ENCODE measurements at regions not wholly inside any gene's neighbourhood (a gene's known extent, or its start where the extent isn't known, plus 50 kb on each side); places are given as distances from the start of the nearest gene placed in this dataset.

GRCh38 chr7:49344556-49344955 lies 420.2 kb downstream of the CDC14C start:
- no peaks in the 10 kb centered on the region for H3K36me3 ChIP-seq (ENCODE audit: control insufficient read depth, insufficient read depth, low read length)
- ChIA-PET POLR2A (ENCODE audit: unreplicated experiment) (no interaction called here), CTCF (no interaction called here)
- no peak overlapping the region for H3K4ac ChIP-seq (ENCODE audit: low read depth, low read length)
- no peak overlapping the region for H2BK20ac ChIP-seq (ENCODE audit: low read depth, low read length)
- ATAC-seq (ENCODE audit: low read depth) (no peak), DNase-seq (no peak)
- no peak overlapping the region for H2BK120ac ChIP-seq (ENCODE audit: low read depth, low read length)
- H4K20me1 ChIP-seq (ENCODE audit: insufficient read depth, low read length), result no peaks in the 10 kb centered on the region
- no peaks in the 10 kb centered on the region for H3K9me1 ChIP-seq (ENCODE audit: insufficient read depth, low read length)
- no peak overlapping the region for H2BK5ac ChIP-seq (ENCODE audit: low read depth, low read length, poor library complexity, severe bottlenecking)
- peaks cover 4% of the 10 kb centered on the region for H3K9me3 ChIP-seq (ENCODE audit: control insufficient read depth, insufficient read depth, low read length)
- in situ Hi-C loops (cut with MboI; ENCODE audit: low sequenced_read_pairs), result no loop called here
- H4K8ac ChIP-seq (ENCODE audit: low read depth in 2 of 2, low read length in 2 of 2), result no peak overlapping the region
- no peaks in the 10 kb centered on the region for H3K79me1 ChIP-seq (ENCODE audit: low read depth in 1 of 2, low read length in 2 of 2)
- H3K4me2 ChIP-seq (ENCODE audit: low read depth, low read length), result no peak overlapping the region
- TF ChIP-seq CEBPB (IDR thresholded peaks at IDR 0.05; ENCODE audit: low read depth, low read length) (no peak), RAD21 (IDR thresholded peaks at IDR 0.05; ENCODE audit: low read length) (no peak), POLR2A (IDR thresholded peaks at IDR 0.05; ENCODE audit: low read depth, low read length) (no peak), ELK1 (IDR thresholded peaks at IDR 0.05; ENCODE audit: borderline replicate concordance, low read depth, low read length) (no peak), MAFK (IDR thresholded peaks at IDR 0.05; ENCODE audit: low read depth, low read length) (no peak), CTCF (conservative IDR thresholded peaks at IDR 0.05; ENCODE audit: low read depth, low read length) (no peak), FOS (IDR thresholded peaks at IDR 0.05; ENCODE audit: low read depth, low read length) (no peak), MXI1 (IDR thresholded peaks at IDR 0.05; ENCODE audit: borderline replicate concordance, low read depth, low read length) (no peak), BHLHE40 (IDR thresholded peaks at IDR 0.05; ENCODE audit: low read depth, low read length) (no peak)
- no peaks in the 10 kb centered on the region for H3K27me3 ChIP-seq (ENCODE audit: control insufficient read depth, insufficient read depth, low read length)
- H4K5ac ChIP-seq (ENCODE audit: low read depth, low read length), result no peak overlapping the region
- no peak overlapping the region for H2BK15ac ChIP-seq (ENCODE audit: low read depth, low read length)
- intact Hi-C loops (cut with micrococcal nuclease), result no loop called here
- no peak overlapping the region for H2AK9ac ChIP-seq (replicated peaks; ENCODE audit: low read depth, low read length, poor library complexity)
- dilution Hi-C loops (cut with HindIII; ENCODE audit: low sequenced_read_pairs, unreplicated experiment), result no loop called here
- no TSS peak for BruUV-seq (replicated peaks)
- no peak overlapping the region for H3K27ac ChIP-seq (ENCODE audit: insufficient read depth, low read length)
- no peak overlapping the region for H4K91ac ChIP-seq (ENCODE audit: insufficient read depth, low read depth, low read length)
- no peak overlapping the region for H3K14ac ChIP-seq (replicated peaks; ENCODE audit: low read depth, low read length)
- H3K4me1 ChIP-seq (ENCODE audit: control insufficient read depth, insufficient read depth, low read length), result no peaks in the 10 kb centered on the region
- no peak overlapping the region for H3K23ac ChIP-seq (ENCODE audit: low read depth, low read length)
- H3K18ac ChIP-seq (ENCODE audit: low read depth, low read length), result no peak overlapping the region
- no CpG with 5 or more reads among the region's 1 CpG for WGBS, 2 experiments (ENCODE audit: extremely low coverage in 2 of 2, insufficient read length in 1 of 2)
- H3K9ac ChIP-seq (ENCODE audit: low read depth, low read length), result no peak overlapping the region
- no peak overlapping the region for H3K56ac ChIP-seq (ENCODE audit: extremely low read depth, insufficient read depth, low read length)
- no peak overlapping the region for H2AK5ac ChIP-seq (ENCODE audit: low read depth, low read length)
- no peak overlapping the region for H3K4me3 ChIP-seq (ENCODE audit: insufficient read depth, low read depth, low read length)
- no peak overlapping the region for H2AFZ ChIP-seq (replicated peaks; ENCODE audit: low read length, poor library complexity)

Measured in IMR-90 (cell line).